ENCODE measurements at regions not wholly inside any gene's neighbourhood (a gene's known extent, or its start where the extent isn't known, plus 50 kb on each side); places are given as distances from the start of the nearest gene placed in this dataset.

DNA sequence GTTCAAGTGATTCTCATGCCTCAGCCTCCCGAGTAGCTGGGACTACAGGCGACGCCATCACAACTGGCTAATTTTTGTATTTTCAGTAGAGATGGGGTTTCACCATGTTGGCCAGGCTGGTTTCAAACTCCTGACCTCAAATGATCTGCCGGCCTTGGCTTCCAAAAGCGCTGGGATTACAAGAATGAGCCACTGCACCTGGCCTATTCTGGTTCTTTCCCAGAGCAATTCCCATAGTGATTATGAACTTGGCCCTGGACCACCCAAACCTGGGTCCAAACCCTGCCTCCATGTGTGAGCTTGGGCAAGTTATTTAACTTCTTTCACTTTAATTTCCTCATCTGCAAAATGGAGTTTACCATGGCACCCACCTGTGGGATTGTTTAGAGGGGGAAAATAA is 61.5 kb upstream of the HEPHL1 start:
- TF ChIP-seq GATA1 (IDR thresholded peaks at IDR 0.05; ENCODE audit: low read depth, low read length) (no peak), POLR2A (IDR thresholded peaks at IDR 0.05; ENCODE audit: low read length) (no peak)
